Parathyroid adenoma (tissue), 2 donors: ENCODE measurements at regions not wholly inside any gene's neighbourhood (a gene's known extent, or its start where the extent isn't known, plus 50 kb on each side); places are given as distances from the start of the nearest gene placed in this dataset.
"Not testable (repeated sequence)": the region's sequence is repeated elsewhere in the genome, so short reads cannot be mapped to it uniquely, and the experiment has no call there.

Source experiments
- H2AFZ ChIP-seq: fragments of 300-600 bp; sonication (generic); one replicate; pipeline ENCODE4 v1.7.0; 2017; ENCODE audit warnings: antibody characterized with exemption, mild to moderate bottlenecking
- H3K27ac ChIP-seq: fragments of 300-600 bp; sonication (generic); one replicate; pipeline ENCODE4 v1.7.0; 2017
- H3K27me3 ChIP-seq: fragments of 300-600 bp; sonication (generic); one replicate; pipeline ENCODE4 v1.7.0; 2017; ENCODE audit warnings: low read length; ENCODE audit not compliant: control insufficient read depth, insufficient read depth
- H3K36me3 ChIP-seq: fragments of 300-600 bp; sonication (generic); one replicate; pipeline ENCODE4 v1.7.0; 2017; ENCODE audit warnings: low read length; ENCODE audit not compliant: control insufficient read depth, insufficient read depth
- H3K4me1 ChIP-seq: fragments of 300-600 bp; sonication (generic); one replicate; pipeline ENCODE4 v1.7.0; 2017; ENCODE audit warnings: control low read depth
- H3K4me2 ChIP-seq: fragments of 300-600 bp; sonication (generic); one replicate; pipeline ENCODE4 v1.7.0; 2017; ENCODE audit warnings: low read length
- H3K4me3 ChIP-seq: fragments of 300-600 bp; sonication (generic); one replicate; pipeline ENCODE4 v1.7.0; 2017; ENCODE audit warnings: low read depth, low read length
- H3K79me2 ChIP-seq: fragments of 300-600 bp; sonication (generic); one replicate; pipeline ENCODE4 v1.7.0; 2017; ENCODE audit warnings: control low read depth
- H3K9ac ChIP-seq: fragments of 300-600 bp; sonication (generic); one replicate; pipeline ENCODE4 v1.7.0; 2017; ENCODE audit warnings: mild to moderate bottlenecking
- H3K9me3 ChIP-seq: fragments of 300-600 bp; sonication (generic); one replicate; pipeline ENCODE4 v1.7.0; 2017; ENCODE audit warnings: low read length; ENCODE audit not compliant: control insufficient read depth
- TF ChIP-seq, protein P1 (sequence below): fragments of 300-600 bp; sonication (generic); IDR thresholded peaks from one replicate; pipeline ENCODE4 v1.7.0; 2017; ENCODE audit warnings: antibody characterized with exemption, mild to moderate bottlenecking
- donor health status: primary hyperparathyroidism.

DNA sequence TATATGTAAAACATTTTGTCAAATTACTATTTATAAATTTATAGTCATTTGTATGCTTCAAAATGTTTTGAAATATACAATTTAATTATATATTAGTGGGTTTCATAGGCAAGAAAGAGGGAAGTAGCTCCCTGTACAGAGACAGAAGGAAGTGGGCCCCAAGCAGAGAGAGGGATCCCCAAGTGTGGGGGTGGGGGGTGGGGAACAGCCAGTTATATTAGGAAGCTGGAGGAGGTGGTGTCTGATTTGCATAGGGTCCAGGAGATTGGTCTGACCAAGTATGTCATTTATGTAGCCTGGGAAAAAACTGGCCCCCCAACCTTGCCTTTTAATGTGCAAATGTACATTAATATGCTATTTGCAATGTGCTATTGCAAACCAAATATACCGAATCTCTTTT, 76.5 kb upstream of the ZSWIM2 start:
- H2AFZ ChIP-seq: no peak overlapping the region
- no peak overlapping the region for H3K4me2 ChIP-seq
- no peaks in the 10 kb centered on the region for H3K36me3 ChIP-seq
- no peak overlapping the region for H3K4me3 ChIP-seq
- H3K4me1 ChIP-seq: no peaks in the 10 kb centered on the region
- H3K9ac ChIP-seq: no peak overlapping the region
- no peaks in the 10 kb centered on the region for H3K9me3 ChIP-seq
- no peaks in the 10 kb centered on the region for H3K27me3 ChIP-seq
- no peaks in the 10 kb centered on the region for H3K79me2 ChIP-seq
- TF ChIP-seq, protein P1, sequence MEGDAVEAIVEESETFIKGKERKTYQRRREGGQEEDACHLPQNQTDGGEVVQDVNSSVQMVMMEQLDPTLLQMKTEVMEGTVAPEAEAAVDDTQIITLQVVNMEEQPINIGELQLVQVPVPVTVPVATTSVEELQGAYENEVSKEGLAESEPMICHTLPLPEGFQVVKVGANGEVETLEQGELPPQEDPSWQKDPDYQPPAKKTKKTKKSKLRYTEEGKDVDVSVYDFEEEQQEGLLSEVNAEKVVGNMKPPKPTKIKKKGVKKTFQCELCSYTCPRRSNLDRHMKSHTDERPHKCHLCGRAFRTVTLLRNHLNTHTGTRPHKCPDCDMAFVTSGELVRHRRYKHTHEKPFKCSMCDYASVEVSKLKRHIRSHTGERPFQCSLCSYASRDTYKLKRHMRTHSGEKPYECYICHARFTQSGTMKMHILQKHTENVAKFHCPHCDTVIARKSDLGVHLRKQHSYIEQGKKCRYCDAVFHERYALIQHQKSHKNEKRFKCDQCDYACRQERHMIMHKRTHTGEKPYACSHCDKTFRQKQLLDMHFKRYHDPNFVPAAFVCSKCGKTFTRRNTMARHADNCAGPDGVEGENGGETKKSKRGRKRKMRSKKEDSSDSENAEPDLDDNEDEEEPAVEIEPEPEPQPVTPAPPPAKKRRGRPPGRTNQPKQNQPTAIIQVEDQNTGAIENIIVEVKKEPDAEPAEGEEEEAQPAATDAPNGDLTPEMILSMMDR: no peak
- H3K27ac ChIP-seq: no peak overlapping the region

DNA sequence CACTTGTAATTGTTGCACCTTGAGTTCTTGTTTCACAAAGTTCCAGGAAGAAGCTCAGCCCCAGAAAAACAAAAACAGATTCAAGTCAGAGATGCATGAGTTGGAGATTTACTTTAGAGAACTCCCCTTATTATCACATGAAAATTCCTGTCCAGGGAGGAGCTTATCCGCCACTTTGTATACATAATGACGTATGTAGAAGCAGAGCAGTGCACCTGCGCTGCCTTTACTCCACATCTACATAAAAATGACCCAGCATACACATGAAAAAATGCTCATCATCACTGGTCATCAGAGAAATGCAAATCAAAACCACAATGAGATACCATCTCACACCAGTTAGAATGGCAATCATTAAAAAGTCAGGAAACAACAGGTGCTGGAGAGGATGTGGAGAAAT, 73.3 kb upstream of the ZSWIM2 start:
- not testable (repeated sequence) for H3K4me3 ChIP-seq, H3K4me1 ChIP-seq, H3K27me3 ChIP-seq, H3K27ac ChIP-seq, H3K9me3 ChIP-seq, H2AFZ ChIP-seq, H3K4me2 ChIP-seq, H3K79me2 ChIP-seq, H3K9ac ChIP-seq, H3K36me3 ChIP-seq

DNA sequence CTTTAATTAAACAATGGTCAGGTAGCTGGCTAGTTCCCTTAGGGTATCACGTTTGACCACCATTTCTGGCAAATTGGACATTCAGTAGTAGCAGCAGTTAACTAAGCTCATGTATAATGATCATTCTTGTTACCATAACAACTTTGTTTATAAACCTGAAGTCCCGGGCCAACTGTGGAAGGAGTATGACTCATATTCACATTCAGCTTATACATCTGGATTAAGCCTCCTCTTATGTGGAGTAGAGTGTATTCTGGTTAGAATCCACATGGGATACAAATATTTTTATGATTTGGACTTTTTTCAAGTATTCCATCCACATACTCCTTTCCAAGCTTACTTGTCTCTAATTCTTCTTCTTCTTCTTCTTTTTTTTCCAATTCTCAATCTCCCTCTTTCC, 70.3 kb upstream of the ZSWIM2 start:
- H3K79me2 ChIP-seq: no peaks in the 10 kb centered on the region
- no peaks in the 10 kb centered on the region for H3K36me3 ChIP-seq
- no peak overlapping the region for H3K4me2 ChIP-seq
- no peak overlapping the region for H2AFZ ChIP-seq
- H3K9ac ChIP-seq: no peak overlapping the region
- TF ChIP-seq, protein P1: no peak
- H3K9me3 ChIP-seq: no peaks in the 10 kb centered on the region
- H3K27ac ChIP-seq: no peak overlapping the region
- no peaks in the 10 kb centered on the region for H3K27me3 ChIP-seq
- H3K4me3 ChIP-seq: no peak overlapping the region
- no peaks in the 10 kb centered on the region for H3K4me1 ChIP-seq

DNA sequence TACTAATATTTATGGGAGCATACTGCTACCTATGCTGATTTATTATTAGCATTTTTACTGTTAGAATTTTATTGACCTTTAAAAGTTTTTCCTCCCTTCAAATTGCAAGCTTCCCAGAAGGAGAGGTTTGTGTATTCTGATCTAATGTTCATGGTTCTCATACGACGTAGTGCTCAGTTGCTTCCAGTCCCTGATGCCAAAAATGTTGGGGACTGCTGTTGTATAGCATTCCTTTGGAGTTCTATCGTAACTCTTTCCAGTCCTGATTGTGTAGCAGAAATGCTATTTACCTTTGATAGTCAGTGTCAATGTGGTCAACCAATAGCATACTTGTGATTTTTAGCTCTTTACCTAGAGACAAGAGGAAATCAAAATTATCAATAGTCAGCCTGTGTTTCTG, 69.5 kb upstream of the ZSWIM2 start:
- Histone ChIP-seq H3K4me1 (no peaks in the 10 kb centered on the region), H3K9ac (no peak overlapping the region), H3K9me3 (no peaks in the 10 kb centered on the region), H2AFZ (no peak overlapping the region), H3K27ac (no peak overlapping the region), H3K27me3 (no peaks in the 10 kb centered on the region), H3K4me3 (no peak overlapping the region), H3K79me2 (no peaks in the 10 kb centered on the region), H3K36me3 (no peaks in the 10 kb centered on the region), H3K4me2 (no peak overlapping the region)
- TF ChIP-seq, protein P1: no peak

DNA sequence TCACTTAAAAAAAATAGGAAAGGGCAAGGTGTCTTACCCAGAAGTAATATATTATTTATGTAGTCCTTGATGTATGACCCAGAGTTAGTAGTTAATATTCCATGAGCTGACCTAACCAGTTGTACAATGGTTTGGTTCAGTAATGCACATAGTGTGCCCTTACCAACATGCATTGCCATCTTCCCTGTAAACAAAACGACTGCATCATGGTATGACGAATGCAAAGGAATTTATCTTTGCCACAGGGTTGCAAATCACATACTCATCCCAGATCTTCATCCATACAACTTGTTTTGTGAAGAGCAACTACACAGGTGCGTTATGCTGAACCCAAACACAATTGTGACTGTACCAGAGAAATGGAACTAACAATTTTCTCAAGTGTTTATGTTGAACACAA, 68.9 kb upstream of the ZSWIM2 start:
- H3K79me2 ChIP-seq: no peaks in the 10 kb centered on the region
- H3K36me3 ChIP-seq: no peaks in the 10 kb centered on the region
- H2AFZ ChIP-seq: no peak overlapping the region
- TF ChIP-seq, protein P1: no peak
- H3K9ac ChIP-seq: no peak overlapping the region
- H3K27ac ChIP-seq: no peak overlapping the region
- no peaks in the 10 kb centered on the region for H3K4me1 ChIP-seq
- no peaks in the 10 kb centered on the region for H3K9me3 ChIP-seq
- no peaks in the 10 kb centered on the region for H3K27me3 ChIP-seq
- H3K4me2 ChIP-seq: no peak overlapping the region
- H3K4me3 ChIP-seq: no peak overlapping the region
